Smooth muscle cell (in vitro differentiated cells): ENCODE measurements at regions not wholly inside any gene's neighbourhood (a gene's known extent, or its start where the extent isn't known, plus 50 kb on each side); places are given as distances from the start of the nearest gene placed in this dataset.

Source experiments
- DNase-seq: peaks from one replicate; lab custom pipeline; 2025; ENCODE audit not compliant: unreplicated experiment; lab: John Stamatoyannopoulos, UW
- H2AFZ ChIP-seq: fragments of 200-600 bp; sonication (generic); 2 replicates; pipeline ENCODE4 v1.6.0; 2016; ENCODE audit warnings: antibody characterized with exemption, low read depth, mild to moderate bottlenecking
- H3F3A ChIP-seq: fragments of 200-600 bp; sonication (generic); 2 replicates; pipeline ENCODE4 v1.6.0; 2017; ENCODE audit warnings: antibody characterized with exemption, low read depth
- H3K27ac ChIP-seq: fragments of 200-600 bp; sonication (generic); 2 replicates; pipeline ENCODE4 v1.5.1; 2016; ENCODE audit warnings: low read depth, mild to moderate bottlenecking
- H3K27me3 ChIP-seq: fragments of 200-600 bp; sonication (generic); 2 replicates; pipeline ENCODE4 v1.6.1; 2016; ENCODE audit warnings: low read depth, mild to moderate bottlenecking
- H3K36me3 ChIP-seq: fragments of 200-600 bp; sonication (generic); 2 replicates; pipeline ENCODE4 v1.5.1; 2016; ENCODE audit warnings: low read depth
- H3K4me1 ChIP-seq: fragments of 200-600 bp; sonication (generic); 2 replicates; pipeline ENCODE4 v1.5.1; 2016; ENCODE audit warnings: low read depth
- H3K4me2 ChIP-seq: fragments of 200-600 bp; sonication (generic); 2 replicates; pipeline ENCODE4 v1.6.0; 2016; ENCODE audit warnings: mild to moderate bottlenecking
- H3K4me3 ChIP-seq: fragments of 200-600 bp; sonication (generic); 2 replicates; pipeline ENCODE4 v1.5.1; 2016; ENCODE audit warnings: mild to moderate bottlenecking
- H3K79me2 ChIP-seq: fragments of 200-600 bp; sonication (generic); 2 replicates; pipeline ENCODE4 v1.6.0; 2016; ENCODE audit warnings: low read depth, mild to moderate bottlenecking
- H3K9ac ChIP-seq: fragments of 200-600 bp; sonication (generic); 2 replicates; pipeline ENCODE4 v1.6.0; 2016; ENCODE audit warnings: low read depth
- H3K9me3 ChIP-seq: fragments of 200-600 bp; sonication (generic); replicated peaks from 2 replicates; pipeline ENCODE4 v1.5.1; 2016; ENCODE audit warnings: low read depth
- H4K20me1 ChIP-seq: fragments of 200-600 bp; sonication (generic); 2 replicates; pipeline ENCODE4 v1.6.0; 2016; ENCODE audit warnings: low read depth
- CTCF ChIP-seq: fragments of 200-600 bp; sonication (generic); IDR thresholded peaks from 2 replicates; pipeline ENCODE4 v1.5.1; 2017; ENCODE audit warnings: borderline replicate concordance, mild to moderate bottlenecking, antibody characterized with exemption; ENCODE audit not compliant: insufficient read depth, poor library complexity, severe bottlenecking
- WGBS: methylation state at CpG from one replicate; pipeline ENCODE4 v1.1.7; 2016; ENCODE audit warnings: low lambda C conversion rate; 5-methylcytosine and 5-hydroxymethylcytosine counted together

- no peaks in the 10 kb centered on the region for H3K79me2 ChIP-seq
- H3K4me1 ChIP-seq, result no peaks in the 10 kb centered on the region
- no peak overlapping the region for H3K4me3 ChIP-seq
- H3K27me3 ChIP-seq, result no peaks in the 10 kb centered on the region
- 89% methylated on average over 4 of the region's 4 CpGs for WGBS
- no peak overlapping the region for H2AFZ ChIP-seq
- no peak overlapping the region for H3K27ac ChIP-seq
- H3K4me2 ChIP-seq, result no peak overlapping the region
- no peak for TF ChIP-seq CTCF
- no peaks in the 10 kb centered on the region for H3K9me3 ChIP-seq
- H3F3A ChIP-seq, result no peaks in the 10 kb centered on the region
- no peaks in the 10 kb centered on the region for H4K20me1 ChIP-seq
- DNase-seq, result no peak
- no peak overlapping the region for H3K9ac ChIP-seq
- H3K36me3 ChIP-seq, result no peaks in the 10 kb centered on the region
Observed at GRCh38 chr2:175750195-175750594, 251.9 kb downstream of the LNPK start.

GRCh38 chr2:175745911-175746310 is 256.2 kb downstream of the LNPK start:
- H3K9me3 ChIP-seq, result no peaks in the 10 kb centered on the region
- H3K27me3 ChIP-seq, result no peaks in the 10 kb centered on the region
- no peaks in the 10 kb centered on the region for H3K79me2 ChIP-seq
- no peak for DNase-seq
- 65% methylated on average over 1 of the region's 1 CpG for WGBS
- H3K36me3 ChIP-seq, result no peaks in the 10 kb centered on the region
- no peaks in the 10 kb centered on the region for H3K4me1 ChIP-seq
- H3K9ac ChIP-seq, result no peak overlapping the region
- H3K4me3 ChIP-seq, result no peak overlapping the region
- H4K20me1 ChIP-seq, result no peaks in the 10 kb centered on the region
- no peak overlapping the region for H2AFZ ChIP-seq
- no peak overlapping the region for H3K27ac ChIP-seq
- H3K4me2 ChIP-seq, result no peak overlapping the region
- H3F3A ChIP-seq, result no peaks in the 10 kb centered on the region
- no peak for TF ChIP-seq CTCF

- DNase-seq, result no peak
- Histone ChIP-seq H3K9ac (no peak overlapping the region), H3K4me3 (no peak overlapping the region), H3K36me3 (no peaks in the 10 kb centered on the region), H3K4me2 (no peak overlapping the region), H3K27me3 (no peaks in the 10 kb centered on the region), H4K20me1 (no peaks in the 10 kb centered on the region), H3K4me1 (no peaks in the 10 kb centered on the region), H3K79me2 (no peaks in the 10 kb centered on the region), H3K9me3 (no peaks in the 10 kb centered on the region), H3K27ac (no peak overlapping the region), H3F3A (no peaks in the 10 kb centered on the region), H2AFZ (no peak overlapping the region)
- 40% methylated on average over 8 of the region's 8 CpGs for WGBS
- no peak for TF ChIP-seq CTCF
Observed at GRCh38 chr2:175744000-175744399, 258.1 kb downstream of the LNPK start.

GRCh38 chr2:175743011-175743410 is 259.1 kb downstream of the LNPK start:
- H4K20me1 ChIP-seq, result no peaks in the 10 kb centered on the region
- TF ChIP-seq CTCF, result no peak
- no peak overlapping the region for H3K4me2 ChIP-seq
- H3K4me3 ChIP-seq, result no peak overlapping the region
- no peaks in the 10 kb centered on the region for H3K79me2 ChIP-seq
- no peaks in the 10 kb centered on the region for H3F3A ChIP-seq
- no peak overlapping the region for H2AFZ ChIP-seq
- DNase-seq, result no peak
- H3K9me3 ChIP-seq, result no peaks in the 10 kb centered on the region
- no peaks in the 10 kb centered on the region for H3K4me1 ChIP-seq
- no peaks in the 10 kb centered on the region for H3K36me3 ChIP-seq
- H3K9ac ChIP-seq, result no peak overlapping the region
- no peaks in the 10 kb centered on the region for H3K27me3 ChIP-seq
- H3K27ac ChIP-seq, result peak overlapping the region; percentile 34
- WGBS, result 76% methylated on average over 1 of the region's 1 CpG
